Esophagus squamous epithelium (tissue), 5 donors: ENCODE measurements at regions not wholly inside any gene's neighbourhood (a gene's known extent, or its start where the extent isn't known, plus 50 kb on each side); places are given as distances from the start of the nearest gene placed in this dataset.

ENCODE experiments used
- DNase-seq: peaks from one replicate; lab custom pipeline; 2025; lab: John Stamatoyannopoulos, UW
- H3K27ac ChIP-seq, 4 donors: fragments of 200-600 bp; sonication (generic); one replicate each; pipeline ENCODE4 v1.5.1; 2016 to 2019; ENCODE audit warnings: mild to moderate bottlenecking in 1 of 4
- H3K27me3 ChIP-seq, 4 donors: fragments of 200-600 bp; sonication (generic); 1 replicate in 3 of 4; 2 replicates in 1 of 4; pipeline versions ENCODE4 v1.5.1 to v1.6.0; 2017 to 2021; ENCODE audit warnings: antibody characterized with exemption in 1 of 4
- H3K36me3 ChIP-seq, 3 donors: fragments of 200-600 bp; sonication (generic); one replicate each; pipeline ENCODE4 v1.5.1; 2016 to 2019
- H3K4me1 ChIP-seq, 3 donors: fragments of 200-600 bp; sonication (generic); one replicate each; pipeline ENCODE4 v1.5.1; 2017 to 2019
- H3K4me3 ChIP-seq, 4 donors: fragments of 200-600 bp; sonication (generic); 1 replicate in 3 of 4; 2 replicates in 1 of 4; pipeline ENCODE4 v1.5.1; 2016 to 2019; ENCODE audit warnings: mild to moderate bottlenecking in 2 of 4, moderate library complexity in 1 of 4
- H3K9me3 ChIP-seq, 3 donors: fragments of 200-600 bp; sonication (generic); one replicate each; pipeline ENCODE4 v1.5.1; 2016 to 2019
- CTCF ChIP-seq, 6 experiments: fragments of 450-650 bp in 4 of 6; fragments of 200-600 bp in 2 of 6; sonication (generic) in 2 of 6; IDR thresholded peaks; one replicate each; pipeline ENCODE4 v1.5.1; 2016 to 2019; ENCODE audit warnings: antibody characterized with exemption in 6 of 6, mild to moderate bottlenecking in 4 of 6, moderate library complexity in 4 of 6
- POLR2A ChIP-seq, 4 donors: fragments of 450-650 bp; IDR thresholded peaks; one replicate each; pipeline ENCODE4 v1.6.1; 2017; ENCODE audit warnings: antibody characterized with exemption in 4 of 4, mild to moderate bottlenecking in 4 of 4, moderate library complexity in 3 of 4
- WGBS, 2 donors: methylation state at CpG; one replicate each; pipeline ENCODE4 v1.1.5; 2018; 5-methylcytosine and 5-hydroxymethylcytosine counted together
- intact Hi-C: fragments of 100-400 bp; cut with DNase I; formaldehyde crosslinking; loops from one replicate; pipeline ENCODE4 v1.15.0; 2022
- donor health status: DM: yes; HTN: yes; CAD: no.

DNA sequence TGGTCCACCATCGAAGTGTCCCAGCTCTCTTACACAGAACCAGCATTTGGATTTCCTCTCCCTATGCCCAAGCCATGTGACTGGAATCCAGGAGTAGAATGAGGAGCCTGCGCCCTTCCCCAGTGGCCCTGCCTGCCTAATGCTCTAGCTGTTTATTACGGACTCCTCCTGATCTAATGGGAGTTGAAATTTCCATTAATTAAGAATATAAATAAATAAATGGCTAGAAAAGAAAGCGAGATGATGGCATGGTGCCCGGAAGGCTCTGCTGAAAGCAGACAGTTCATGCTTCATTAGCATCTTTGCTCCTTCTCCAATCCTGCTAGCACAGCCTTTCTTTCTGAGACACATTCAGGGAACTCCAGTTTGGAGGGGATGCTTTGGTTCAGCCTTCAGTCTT is 216.2 kb downstream of the SEC16B start:
- 42 to 49% methylated on average over 5 of the region's 5 CpGs for WGBS, 2 donors
- no peak overlapping the region for H3K27ac ChIP-seq
- intact Hi-C loops: no loop called here
- TF ChIP-seq POLR2A (IDR thresholded peaks at IDR 0.05) (no peak), CTCF (IDR thresholded peaks at IDR 0.05) (no peak)
- H3K9me3 ChIP-seq: no peaks in the 10 kb centered on the region
- H3K27me3 ChIP-seq: no peaks in the 10 kb centered on the region
- no peaks in the 10 kb centered on the region for H3K36me3 ChIP-seq
- no peaks in the 10 kb centered on the region for H3K4me1 ChIP-seq
- no peak for DNase-seq
- H3K4me3 ChIP-seq: no peak overlapping the region

DNA sequence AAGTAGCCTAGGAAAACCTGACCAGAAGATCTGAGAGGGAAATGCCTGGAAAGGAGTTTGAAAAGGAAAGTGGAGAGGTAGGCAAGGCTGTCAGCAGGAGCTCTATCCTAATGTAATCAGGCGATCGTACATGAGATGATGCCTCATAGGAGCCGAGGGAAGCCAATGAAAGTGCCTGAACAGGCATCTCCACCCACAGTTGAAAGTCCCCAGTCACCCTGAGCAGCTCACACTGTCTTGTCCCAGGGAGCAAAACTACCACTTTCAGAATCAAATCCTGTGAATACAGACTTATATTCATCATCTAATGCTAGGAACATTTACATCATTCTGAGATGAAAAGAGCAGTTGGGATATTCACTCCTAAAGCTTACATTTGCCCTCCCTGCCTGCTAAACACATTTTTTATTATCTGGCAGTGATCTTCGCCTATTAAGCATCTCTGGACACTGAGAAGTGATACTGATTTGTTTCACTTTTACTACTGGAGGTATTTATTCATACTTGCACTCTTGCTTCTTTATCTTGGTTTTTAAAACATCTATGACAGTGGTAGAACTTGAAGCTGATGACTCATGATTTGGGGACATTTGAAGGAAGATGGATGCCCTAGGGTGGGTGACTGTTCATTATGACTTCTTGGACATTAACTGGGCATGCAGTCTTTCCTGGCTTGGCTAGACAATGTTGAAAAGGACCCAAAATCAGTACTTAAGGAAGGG is 221.6 kb downstream of the SEC16B start:
- 69 to 76% methylated on average over 3 to 4 of the region's 4 CpGs for WGBS, 2 donors
- no peak for TF ChIP-seq POLR2A (IDR thresholded peaks at IDR 0.05)
- TF ChIP-seq CTCF (IDR thresholded peaks at IDR 0.05): no peak
- H3K4me3 ChIP-seq: no peak overlapping the region
- H3K4me1 ChIP-seq: no peaks in the 10 kb centered on the region
- H3K27me3 ChIP-seq: no peaks in the 10 kb centered on the region
- H3K27ac ChIP-seq: no peak overlapping the region
- H3K9me3 ChIP-seq: no peaks in the 10 kb centered on the region
- intact Hi-C loops: no loop called here
- DNase-seq: no peak
- no peaks in the 10 kb centered on the region for H3K36me3 ChIP-seq

- no peaks in the 10 kb centered on the region for H3K36me3 ChIP-seq
- TF ChIP-seq CTCF (IDR thresholded peaks at IDR 0.05) (no peak), POLR2A (IDR thresholded peaks at IDR 0.05) (no peak)
- no peaks in the 10 kb centered on the region for H3K9me3 ChIP-seq
- intact Hi-C loops: no loop called here
- H3K4me1 ChIP-seq: no peaks in the 10 kb centered on the region
- no peak for DNase-seq
- no peaks in the 10 kb centered on the region for H3K27me3 ChIP-seq
- H3K4me3 ChIP-seq: no peak overlapping the region
- no peak overlapping the region for H3K27ac ChIP-seq
- 69 to 73% methylated on average over 3 of the region's 3 CpGs for WGBS, 2 donors
Measured at GRCh38 chr1:177746155-177746554, 223.7 kb downstream of the SEC16B start.

- H3K27ac ChIP-seq: no peak overlapping the region
- intact Hi-C loops: no loop called here
- DNase-seq: no peak
Measured at GRCh38 chr1:177744906-177745305, 225.0 kb downstream of the SEC16B start.

More at GRCh38 chr1:177744906-177745305, 225.0 kb downstream of the SEC16B start:
- TF ChIP-seq POLR2A (IDR thresholded peaks at IDR 0.05): no peak
- no peak for TF ChIP-seq CTCF (IDR thresholded peaks at IDR 0.05)
- no peaks in the 10 kb centered on the region for H3K4me1 ChIP-seq
- no peak overlapping the region for H3K4me3 ChIP-seq
- no peaks in the 10 kb centered on the region for H3K36me3 ChIP-seq
- H3K9me3 ChIP-seq: no peaks in the 10 kb centered on the region
- WGBS, 2 donors: 80 to 100% methylated on average over 1 of the region's 1 CpG
- H3K27me3 ChIP-seq: no peaks in the 10 kb centered on the region
